Esophagus muscularis mucosa (tissue), 4 donors: ENCODE measurements at regions not wholly inside any gene's neighbourhood (a gene's known extent, or its start where the extent isn't known, plus 50 kb on each side); places are given as distances from the start of the nearest gene placed in this dataset.

Source experiments
- DNase-seq: peaks from one replicate; pipeline ENCODE4 v3.0.0-alpha.2; 2017; ENCODE audit errors: extremely low spot score
- H3K27ac ChIP-seq, 4 donors: fragments of 200-600 bp; sonication (generic); replicated peaks in 1 of 4; 1 replicate in 3 of 4; 2 replicates in 1 of 4; pipeline ENCODE4 v1.5.1; 2016 to 2019; ENCODE audit warnings: mild to moderate bottlenecking in 1 of 4
- H3K27me3 ChIP-seq, 4 donors: fragments of 200-600 bp; sonication (generic); one replicate each; pipeline versions ENCODE4 v1.5.1 to v1.6.0; 2016 to 2019
- H3K36me3 ChIP-seq, 4 donors: fragments of 200-600 bp; sonication (generic); one replicate each; pipeline ENCODE4 v1.5.1; 2016 to 2019
- H3K4me1 ChIP-seq, 4 donors: fragments of 200-600 bp; sonication (generic); one replicate each; pipeline ENCODE4 v1.5.1; 2016 to 2019
- H3K4me3 ChIP-seq, 4 donors: fragments of 200-600 bp; sonication (generic); 1 replicate in 2 of 4; 2 replicates in 2 of 4; pipeline ENCODE4 v1.5.1; 2016 to 2019; ENCODE audit warnings: mild to moderate bottlenecking in 4 of 4, moderate library complexity in 1 of 4
- H3K9me3 ChIP-seq, 4 donors: fragments of 200-600 bp; sonication (generic); 1 replicate in 3 of 4; 2 replicates in 1 of 4; pipeline ENCODE4 v1.5.1; 2016 to 2019
- EP300 ChIP-seq: sonication (generic); formaldehyde crosslinking; IDR thresholded peaks from one replicate; pipeline ENCODE4 v1.6.1; 2017; ENCODE audit warnings: antibody characterized with exemption
- POLR2A ChIP-seq: fragments of 450-650 bp; IDR thresholded peaks from one replicate; pipeline ENCODE4 v1.6.1; 2017; ENCODE audit warnings: antibody characterized with exemption, moderate library complexity, mild to moderate bottlenecking, low read depth
- POLR2AphosphoS5 ChIP-seq, 2 donors: sonication (generic); formaldehyde crosslinking; IDR thresholded peaks; one replicate each; pipeline ENCODE4 v1.6.1; 2017; ENCODE audit warnings: antibody characterized with exemption in 2 of 2
- WGBS: methylation state at CpG from one replicate; pipeline ENCODE4 v1.1.5; 2018; 5-methylcytosine and 5-hydroxymethylcytosine counted together
- intact Hi-C: fragments of 100-400 bp; cut with DNase I; formaldehyde crosslinking; loops from one replicate; pipeline ENCODE4 v1.15.1; 2023
- TF ChIP-seq, protein P1 (sequence below), 3 experiments: fragments of 200-600 bp in 2 of 3; fragments of 450-650 bp in 1 of 3; sonication (generic) in 2 of 3; IDR thresholded peaks; one replicate each; pipeline ENCODE4 v1.5.1; 2017 to 2019; ENCODE audit warnings: antibody characterized with exemption in 3 of 3, mild to moderate bottlenecking in 2 of 3, moderate library complexity in 1 of 3

DNA sequence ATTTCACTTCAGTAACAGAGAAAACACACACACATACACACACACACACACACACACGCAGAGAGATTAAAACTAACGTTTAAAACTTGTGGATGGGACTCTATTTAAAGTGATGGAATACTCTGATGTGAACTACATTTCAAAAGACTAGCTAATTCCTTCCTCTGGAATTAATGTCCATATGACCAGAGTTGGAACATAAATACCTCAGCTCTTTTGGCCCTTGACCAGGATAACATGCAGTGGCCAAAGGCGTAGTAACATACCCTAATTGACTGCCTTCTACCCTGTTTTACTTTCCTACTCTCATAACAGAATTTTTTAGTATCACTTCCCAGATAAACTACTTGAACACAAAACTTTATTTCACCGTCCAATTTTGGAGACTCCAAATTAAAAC lies 671.3 kb upstream of the CHAC2 start:
- no peak for TF ChIP-seq POLR2AphosphoS5 (IDR thresholded peaks at IDR 0.05)
- TF ChIP-seq, protein P1, sequence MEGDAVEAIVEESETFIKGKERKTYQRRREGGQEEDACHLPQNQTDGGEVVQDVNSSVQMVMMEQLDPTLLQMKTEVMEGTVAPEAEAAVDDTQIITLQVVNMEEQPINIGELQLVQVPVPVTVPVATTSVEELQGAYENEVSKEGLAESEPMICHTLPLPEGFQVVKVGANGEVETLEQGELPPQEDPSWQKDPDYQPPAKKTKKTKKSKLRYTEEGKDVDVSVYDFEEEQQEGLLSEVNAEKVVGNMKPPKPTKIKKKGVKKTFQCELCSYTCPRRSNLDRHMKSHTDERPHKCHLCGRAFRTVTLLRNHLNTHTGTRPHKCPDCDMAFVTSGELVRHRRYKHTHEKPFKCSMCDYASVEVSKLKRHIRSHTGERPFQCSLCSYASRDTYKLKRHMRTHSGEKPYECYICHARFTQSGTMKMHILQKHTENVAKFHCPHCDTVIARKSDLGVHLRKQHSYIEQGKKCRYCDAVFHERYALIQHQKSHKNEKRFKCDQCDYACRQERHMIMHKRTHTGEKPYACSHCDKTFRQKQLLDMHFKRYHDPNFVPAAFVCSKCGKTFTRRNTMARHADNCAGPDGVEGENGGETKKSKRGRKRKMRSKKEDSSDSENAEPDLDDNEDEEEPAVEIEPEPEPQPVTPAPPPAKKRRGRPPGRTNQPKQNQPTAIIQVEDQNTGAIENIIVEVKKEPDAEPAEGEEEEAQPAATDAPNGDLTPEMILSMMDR (IDR thresholded peaks at IDR 0.05) = no peak
- Histone ChIP-seq H3K27me3 (no peaks in the 10 kb centered on the region), H3K27ac (no peak overlapping the region), H3K4me3 (no peak overlapping the region), H3K4me1 (no peaks in the 10 kb centered on the region), H3K9me3 (peaks cover 0 to 6% (median 0%) of the 10 kb centered on the region in 4 donors), H3K36me3 (no peaks in the 10 kb centered on the region)
- intact Hi-C loops = no loop called here
- 59% methylated on average over 4 of the region's 4 CpGs for WGBS
- DNase-seq = no peak

DNA sequence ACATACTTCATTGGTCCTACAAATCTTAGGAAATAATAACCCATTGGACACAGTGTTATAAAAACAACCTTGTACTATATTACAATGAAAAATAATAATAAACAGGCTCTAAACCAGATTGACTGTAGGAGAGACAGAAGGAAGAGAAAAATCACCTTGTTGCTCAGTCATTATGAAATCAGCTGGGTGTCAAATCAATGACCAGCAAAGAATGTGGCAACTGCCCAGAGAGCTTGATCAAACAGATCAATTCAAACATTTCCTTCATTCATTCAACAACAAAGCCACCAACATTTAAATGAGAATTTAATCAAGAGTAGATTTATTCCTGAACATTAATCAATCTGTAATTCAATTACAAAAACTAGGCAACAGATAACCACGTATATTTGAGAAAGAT lies 671.9 kb upstream of the CHAC2 start:
- Histone ChIP-seq H3K27ac (no peak overlapping the region), H3K9me3 (peaks cover 0 to 6% (median 0%) of the 10 kb centered on the region in 4 donors), H3K4me3 (no peak overlapping the region), H3K36me3 (no peaks in the 10 kb centered on the region), H3K27me3 (no peaks in the 10 kb centered on the region), H3K4me1 (no peaks in the 10 kb centered on the region)
- 62% methylated on average over 1 of the region's 1 CpG for WGBS
- TF ChIP-seq POLR2AphosphoS5 (IDR thresholded peaks at IDR 0.05) (no peak), EP300 (no peak), POLR2A (no peak)
- TF ChIP-seq, protein P1 (IDR thresholded peaks at IDR 0.05) = no peak
- DNase-seq = no peak
- intact Hi-C loops = no loop called here

DNA sequence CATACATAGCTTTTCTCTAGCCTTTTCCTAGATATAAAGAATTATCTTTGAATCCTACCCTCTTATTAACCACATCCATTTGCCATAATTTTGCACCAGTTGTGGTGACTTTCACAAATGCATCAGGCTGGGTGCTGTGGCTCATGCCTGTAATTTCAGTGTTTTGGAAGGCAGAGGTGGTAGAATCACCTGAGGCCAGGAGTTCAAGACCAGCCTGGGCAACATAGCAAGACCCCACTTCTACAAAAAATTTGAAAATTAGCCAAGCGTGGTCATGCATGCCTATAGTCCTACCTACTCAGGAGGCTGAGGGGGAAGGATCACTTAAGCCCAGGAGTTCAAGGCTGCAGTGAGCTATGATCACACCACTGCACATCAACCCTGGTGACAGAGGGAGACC lies 672.4 kb upstream of the CHAC2 start:
- TF ChIP-seq EP300 = no peak
- TF ChIP-seq POLR2AphosphoS5 (IDR thresholded peaks at IDR 0.05) = no peak
- TF ChIP-seq, protein P1 (IDR thresholded peaks at IDR 0.05) = no peak
- TF ChIP-seq POLR2A = no peak
- H3K36me3 ChIP-seq = no peaks in the 10 kb centered on the region
- intact Hi-C loops = no loop called here
- peaks cover 0 to 6% (median 0%) of the 10 kb centered on the region in 4 donors for H3K9me3 ChIP-seq
- WGBS = 88% methylated on average over 1 of the region's 1 CpG
- no peak overlapping the region for H3K27ac ChIP-seq
- H3K27me3 ChIP-seq = no peaks in the 10 kb centered on the region
- H3K4me3 ChIP-seq = no peak overlapping the region
- no peak for DNase-seq
- no peaks in the 10 kb centered on the region for H3K4me1 ChIP-seq

- no peak overlapping the region for H3K4me3 ChIP-seq
- no peak for TF ChIP-seq POLR2AphosphoS5 (IDR thresholded peaks at IDR 0.05)
- TF ChIP-seq, protein P1 (IDR thresholded peaks at IDR 0.05) = no peak
- no peak for TF ChIP-seq POLR2A
- no peak for TF ChIP-seq EP300
- no peaks in the 10 kb centered on the region for H3K27me3 ChIP-seq
- no peaks in the 10 kb centered on the region for H3K4me1 ChIP-seq
- no peak for DNase-seq
- intact Hi-C loops = no loop called here
- WGBS = 82% methylated on average over 1 of the region's 1 CpG
- no peak overlapping the region for H3K27ac ChIP-seq
- no peaks in the 10 kb centered on the region for H3K36me3 ChIP-seq
- peaks cover 0 to 6% (median 0%) of the 10 kb centered on the region in 4 donors for H3K9me3 ChIP-seq
These were observed 674.2 kb upstream of the CHAC2 start for GRCh38 chr2:53093355-53093754.

- peaks cover 0 to 6% (median 0%) of the 10 kb centered on the region in 4 donors for H3K9me3 ChIP-seq
- TF ChIP-seq POLR2AphosphoS5 (IDR thresholded peaks at IDR 0.05) (no peak), EP300 (no peak), POLR2A (no peak)
- TF ChIP-seq, protein P1 (IDR thresholded peaks at IDR 0.05) = no peak
These were observed 676.4 kb upstream of the CHAC2 start for GRCh38 chr2:53091183-53091582.

More at GRCh38 chr2:53091183-53091582, 676.4 kb upstream of the CHAC2 start:
- DNase-seq = no peak
- Histone ChIP-seq H3K36me3 (no peaks in the 10 kb centered on the region), H3K4me1 (no peaks in the 10 kb centered on the region), H3K4me3 (no peak overlapping the region), H3K27ac (no peak overlapping the region), H3K27me3 (no peaks in the 10 kb centered on the region)
- intact Hi-C loops = no loop called here
